NCI-H2029 (cell line): ENCODE measurements at regions not wholly inside any gene's neighbourhood (a gene's known extent, or its start where the extent isn't known, plus 50 kb on each side); places are given as distances from the start of the nearest gene placed in this dataset.

Experiments
- DNase-seq: peaks from one replicate; lab custom pipeline; 2025; lab: John Stamatoyannopoulos, UW

- DNase-seq, result no peak
Measured at GRCh38 chr4:27267970-27268355, 407.3 kb downstream of the STIM2 start.

GRCh38 chr4:27270435-27270834 is 409.8 kb downstream of the STIM2 start:
- DNase-seq, result peak; percentile 11

- DNase-seq, result no peak
Measured at GRCh38 chr4:27271555-27271954, 410.9 kb downstream of the STIM2 start.

- no peak for DNase-seq
Measured at GRCh38 chr4:27272217-27272616, 411.6 kb downstream of the STIM2 start.

- DNase-seq, result peak; percentile 49
Measured at GRCh38 chr4:27276307-27277073, 415.8 kb downstream of the STIM2 start.

- peak; percentile 75 for DNase-seq
Measured at GRCh38 chr4:27278615-27279375, 418.2 kb downstream of the STIM2 start.

GRCh38 chr4:27288496-27288895 is 427.9 kb downstream of the STIM2 start:
- no peak for DNase-seq

GRCh38 chr4:27289704-27290103 is 429.1 kb downstream of the STIM2 start:
- no peak for DNase-seq

- DNase-seq, result no peak
Measured at GRCh38 chr4:27293831-27294230, 433.2 kb downstream of the STIM2 start.

GRCh38 chr4:27304751-27305150 is 444.1 kb downstream of the STIM2 start:
- no peak for DNase-seq

GRCh38 chr4:27305246-27305645 is 444.6 kb downstream of the STIM2 start:
- no peak for DNase-seq

- no peak for DNase-seq
Measured at GRCh38 chr4:27308379-27308778, 447.7 kb downstream of the STIM2 start.

- DNase-seq, result no peak
Measured at GRCh38 chr4:27315625-27316024, 455.0 kb downstream of the STIM2 start.

- peak; percentile 25 for DNase-seq
Measured at GRCh38 chr4:27316176-27316575, 455.5 kb downstream of the STIM2 start.

- DNase-seq, result no peak
Measured at GRCh38 chr4:27318740-27319139, 458.1 kb downstream of the STIM2 start.

GRCh38 chr4:27326991-27327390 is 466.4 kb downstream of the STIM2 start:
- DNase-seq, result no peak

- no peak for DNase-seq
Measured at GRCh38 chr4:27327421-27328181, 467.0 kb downstream of the STIM2 start.

- no peak for DNase-seq
Measured at GRCh38 chr4:27338530-27338929, 477.9 kb downstream of the STIM2 start.

- no peak for DNase-seq
Measured at GRCh38 chr4:27343411-27343810, 482.8 kb downstream of the STIM2 start.

- no peak for DNase-seq
Measured at GRCh38 chr4:27350161-27350560, 489.5 kb downstream of the STIM2 start.

GRCh38 chr4:27357283-27357682 is 496.6 kb downstream of the STIM2 start:
- no peak for DNase-seq

GRCh38 chr4:27358269-27358668 is 497.6 kb downstream of the STIM2 start:
- no peak for DNase-seq

- no peak for DNase-seq
Measured at GRCh38 chr4:27360131-27360530, 499.5 kb downstream of the STIM2 start.
